GM12875 (cell line): ENCODE measurements at regions not wholly inside any gene's neighbourhood (a gene's known extent, or its start where the extent isn't known, plus 50 kb on each side); places are given as distances from the start of the nearest gene placed in this dataset.
"Not testable (repeated sequence)": the region's sequence is repeated elsewhere in the genome, so short reads cannot be mapped to it uniquely, and the experiment has no call there.

ENCODE experiments used
- H3K4me3 ChIP-seq: one replicate; pipeline ENCODE4 v1.5.1; 2011; ENCODE audit warnings: low read depth, low read length, control low read depth
- CTCF ChIP-seq: IDR thresholded peaks from 2 replicates; pipeline ENCODE4 v1.5.1; 2011; ENCODE audit warnings: low read depth, mild to moderate bottlenecking, control low read depth, inconsistent platforms, low read length, moderate library complexity, borderline replicate concordance; ENCODE audit not compliant: insufficient read depth

DNA sequence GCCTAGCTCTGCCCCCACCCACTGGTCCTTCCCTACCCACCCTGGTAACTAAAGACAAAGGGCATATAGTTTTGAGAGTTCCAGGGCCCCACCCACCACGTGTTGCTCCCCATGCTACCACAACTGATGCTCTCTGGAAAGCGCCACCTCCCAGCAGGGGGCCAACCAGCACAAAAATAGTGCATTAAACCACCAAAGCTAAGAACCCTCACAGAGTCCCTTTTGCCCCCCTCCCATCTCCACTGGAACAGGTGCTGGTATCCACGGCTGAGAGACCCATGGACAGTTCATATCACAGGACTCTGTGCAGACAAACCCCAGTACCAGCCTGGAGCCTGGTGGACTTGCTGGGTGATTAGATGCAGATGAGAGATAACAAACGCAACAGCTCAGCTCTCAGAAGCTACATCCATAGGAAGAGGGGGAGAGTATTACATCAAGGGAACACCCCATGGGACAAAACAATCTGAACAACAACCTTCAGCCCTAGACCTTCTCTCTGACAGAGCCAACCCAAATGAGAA lies 715.9 kb downstream of the NUP35 start:
- no peak for TF ChIP-seq CTCF
- H3K4me3 ChIP-seq: no peak overlapping the region

GRCh38 chr2:183849826-183850225 lies 725.6 kb downstream of the NUP35 start:
- not testable (repeated sequence) for H3K4me3 ChIP-seq

GRCh38 chr2:183859129-183859528 lies 734.9 kb downstream of the NUP35 start:
- no peak overlapping the region for H3K4me3 ChIP-seq
- TF ChIP-seq CTCF: no peak

- H3K4me3 ChIP-seq: no peak overlapping the region
- no peak for TF ChIP-seq CTCF
Measured at GRCh38 chr2:183866666-183867065, 731.7 kb upstream of the ZNF804A start.

DNA sequence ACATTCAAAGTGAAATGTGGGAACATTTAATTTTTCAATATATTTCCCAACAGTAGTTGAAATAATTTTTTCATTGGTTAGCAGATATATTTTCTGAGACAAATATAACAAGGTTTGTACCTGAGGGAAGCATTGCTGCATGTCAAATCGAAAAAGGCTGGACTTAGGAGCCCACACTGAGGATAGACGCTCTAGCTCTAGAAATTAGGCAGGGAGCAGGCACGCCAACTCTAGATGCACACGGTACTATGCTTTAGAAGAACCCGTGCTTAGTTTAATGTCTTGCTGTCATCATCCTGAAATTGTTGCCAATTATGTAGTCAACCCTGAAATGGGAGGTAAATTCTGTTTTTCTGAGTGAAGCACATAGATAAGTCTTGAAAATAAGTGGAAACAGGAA lies 731.1 kb upstream of the ZNF804A start:
- no peak overlapping the region for H3K4me3 ChIP-seq

GRCh38 chr2:183868153-183868552 lies 730.2 kb upstream of the ZNF804A start:
- no peak overlapping the region for H3K4me3 ChIP-seq
- no peak for TF ChIP-seq CTCF

More for the DNA sequence above, 731.1 kb upstream of the ZNF804A start:
- no peak for TF ChIP-seq CTCF

GRCh38 chr2:183868707-183869106 lies 729.6 kb upstream of the ZNF804A start:
- H3K4me3 ChIP-seq: no peak overlapping the region
- no peak for TF ChIP-seq CTCF

DNA sequence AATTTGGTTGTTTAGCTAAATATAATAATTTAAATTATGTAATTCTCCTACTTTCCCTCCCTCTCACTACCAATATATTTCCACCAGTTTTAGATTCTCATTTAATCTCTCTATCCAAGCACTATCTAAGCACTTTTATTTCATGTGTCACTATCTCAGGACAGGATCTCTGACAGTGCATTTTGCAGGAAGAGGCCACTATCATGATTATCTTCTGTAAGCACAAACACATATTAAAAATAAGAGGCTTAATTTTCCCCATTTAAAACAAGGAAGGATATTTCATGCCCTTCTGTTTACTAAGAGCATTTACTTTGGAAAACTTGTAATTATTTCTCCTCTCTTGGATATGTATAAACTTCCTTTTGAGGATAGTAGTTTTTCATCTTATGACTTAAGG lies 726.2 kb upstream of the ZNF804A start:
- no peak for TF ChIP-seq CTCF
- H3K4me3 ChIP-seq: no peak overlapping the region
